H9 (cell line): ENCODE measurements at regions not wholly inside any gene's neighbourhood (a gene's known extent, or its start where the extent isn't known, plus 50 kb on each side); places are given as distances from the start of the nearest gene placed in this dataset.

ENCODE experiments used
- DNase-seq: peaks from one replicate; pipeline ENCODE4 v3.0.0-alpha.2; 2017
- H2AFZ ChIP-seq: one replicate; pipeline ENCODE4 v1.6.1; 2013; ENCODE audit warnings: mild to moderate bottlenecking, low read length, control low read depth, moderate library complexity
- H2AK5ac ChIP-seq: 2 replicates; pipeline ENCODE4 v1.6.1; 2013; ENCODE audit warnings: low read length, control low read depth, mixed read lengths; ENCODE audit not compliant: insufficient read length
- H2BK120ac ChIP-seq: one replicate; pipeline ENCODE4 v1.6.1; 2013; ENCODE audit warnings: low read depth, mild to moderate bottlenecking, low read length, control low read depth, inconsistent platforms; ENCODE audit not compliant: poor library complexity, severe bottlenecking
- H2BK12ac ChIP-seq: 2 replicates; pipeline ENCODE4 v1.6.1; 2013; ENCODE audit warnings: low read length, control low read depth, mixed read lengths, low read depth; ENCODE audit not compliant: insufficient read length
- H2BK15ac ChIP-seq: 2 replicates; pipeline ENCODE4 v1.6.1; 2013; ENCODE audit warnings: low read depth, low read length, control low read depth
- H2BK20ac ChIP-seq: one replicate; pipeline ENCODE4 v1.6.1; 2013; ENCODE audit warnings: low read depth, mild to moderate bottlenecking, low read length, control low read depth, inconsistent platforms; ENCODE audit not compliant: poor library complexity, severe bottlenecking
- H2BK5ac ChIP-seq: 2 replicates; pipeline ENCODE4 v1.6.1; 2013; ENCODE audit warnings: low read length, control low read depth, mixed read lengths; ENCODE audit not compliant: insufficient read length
- H3K14ac ChIP-seq: 2 replicates; pipeline ENCODE4 v1.6.1; 2013; ENCODE audit warnings: low read length, control low read depth; ENCODE audit not compliant: insufficient read depth
- H3K18ac ChIP-seq: 2 replicates; pipeline ENCODE4 v1.6.1; 2013; ENCODE audit warnings: low read depth, mild to moderate bottlenecking, mixed read lengths, low read length, control low read depth; ENCODE audit not compliant: insufficient read length
- H3K23ac ChIP-seq: 2 replicates; pipeline ENCODE4 v1.6.1; 2013; ENCODE audit warnings: low read length, control low read depth, mixed read lengths, low read depth; ENCODE audit not compliant: insufficient read length
- H3K23me2 ChIP-seq: 2 replicates; pipeline ENCODE4 v1.6.1; 2013; ENCODE audit warnings: low read depth, mild to moderate bottlenecking, mixed read lengths, low read length, control low read depth; ENCODE audit not compliant: insufficient read length, poor library complexity, severe bottlenecking
- H3K27ac ChIP-seq: 2 replicates; pipeline ENCODE4 v1.5.1; 2013; ENCODE audit warnings: low read length, control low read depth, mixed read lengths, low read depth; ENCODE audit not compliant: insufficient read length
- H3K27me3 ChIP-seq: 2 replicates; pipeline ENCODE4 v1.6.1; 2013; ENCODE audit warnings: low read length, control low read depth, inconsistent platforms; ENCODE audit not compliant: insufficient read depth
- H3K4ac ChIP-seq: 2 replicates; pipeline ENCODE4 v1.6.1; 2013; ENCODE audit warnings: low read depth, mild to moderate bottlenecking, control low read depth, inconsistent platforms, low read length, moderate library complexity
- H3K4me1 ChIP-seq: 2 replicates; pipeline ENCODE4 v1.6.1; 2013; ENCODE audit warnings: low read length, control low read depth, inconsistent platforms; ENCODE audit not compliant: insufficient read depth
- H3K4me2 ChIP-seq: 2 replicates; pipeline ENCODE4 v1.6.1; 2013; ENCODE audit warnings: low read length, control low read depth, mixed read lengths; ENCODE audit not compliant: insufficient read length, insufficient read depth
- H3K56ac ChIP-seq: 2 replicates; pipeline ENCODE4 v1.6.1; 2013; ENCODE audit warnings: low read depth, mild to moderate bottlenecking, mixed read lengths, low read length, control low read depth; ENCODE audit not compliant: insufficient read length
- H3K79me1 ChIP-seq: 2 replicates; pipeline ENCODE4 v1.6.1; 2013; ENCODE audit warnings: low read depth, mild to moderate bottlenecking, moderate library complexity, low read length, control low read depth, inconsistent platforms; ENCODE audit not compliant: insufficient read depth, poor library complexity, severe bottlenecking
- H3K79me2 ChIP-seq: 2 replicates; pipeline ENCODE4 v1.6.1; 2013; ENCODE audit warnings: low read length, control low read depth, inconsistent platforms; ENCODE audit not compliant: insufficient read depth
- H3K9ac ChIP-seq: 2 replicates; pipeline ENCODE4 v1.6.1; 2013; ENCODE audit warnings: low read length, control low read depth, mixed read lengths; ENCODE audit not compliant: insufficient read length; ENCODE audit errors: extremely low read depth
- H3K9me3 ChIP-seq: one replicate; pipeline ENCODE4 v1.6.1; 2013; ENCODE audit warnings: low read depth, low read length, inconsistent platforms; ENCODE audit not compliant: control insufficient read depth
- H3T11ph ChIP-seq: one replicate; pipeline ENCODE4 v1.6.1; 2013; ENCODE audit warnings: mild to moderate bottlenecking, low read length, control low read depth, inconsistent platforms
- H4K20me1 ChIP-seq: one replicate; pipeline ENCODE4 v1.6.1; 2013; ENCODE audit not compliant: control insufficient read depth, insufficient read length, insufficient read depth
- H4K5ac ChIP-seq: 2 replicates; pipeline ENCODE4 v1.6.1; 2013; ENCODE audit warnings: low read depth, mild to moderate bottlenecking, mixed read lengths, low read length, control low read depth; ENCODE audit not compliant: insufficient read length
- H4K8ac ChIP-seq: replicated peaks from 2 replicates; pipeline ENCODE4 v1.6.1; 2013; ENCODE audit warnings: low read length, control low read depth, mixed read lengths, low read depth; ENCODE audit not compliant: insufficient read length
- H4K91ac ChIP-seq: 2 replicates; pipeline ENCODE4 v1.6.1; 2013; ENCODE audit warnings: low read depth, mild to moderate bottlenecking, moderate library complexity, mixed read lengths, low read length, control low read depth; ENCODE audit not compliant: insufficient read length
- H3K27ac Mint-ChIP-seq, 3 experiments: 2 replicates in 2 of 3; 3 replicates in 1 of 3; pipeline ENCODE4 v1.8.0; 2020 to 2021; ENCODE audit warnings: mixed read lengths in 3 of 3, mild to moderate bottlenecking in 1 of 3, moderate library complexity in 1 of 3
- H3K27me3 Mint-ChIP-seq: 2 replicates; pipeline ENCODE4 v1.8.0; 2021; ENCODE audit warnings: low read depth, mild to moderate bottlenecking, moderate library complexity, mixed read lengths
- H3K36me3 Mint-ChIP-seq, 3 experiments: 2 replicates in 2 of 3; 3 replicates in 1 of 3; pipeline ENCODE4 v1.8.0; 2020 to 2021; ENCODE audit warnings: low read depth in 3 of 3, mixed read lengths in 3 of 3; ENCODE audit not compliant: insufficient read depth in 1 of 3
- H3K4me1 Mint-ChIP-seq, 2 experiments: 2 replicates each; pipeline ENCODE4 v1.8.0; 2020; ENCODE audit warnings: mixed read lengths in 2 of 2
- H3K4me3 Mint-ChIP-seq, 2 experiments: 2 replicates in 1 of 2; 3 replicates in 1 of 2; pipeline ENCODE4 v1.8.0; 2020 to 2021; ENCODE audit warnings: mild to moderate bottlenecking in 2 of 2, mixed read lengths in 2 of 2, moderate library complexity in 1 of 2
- H3K9me3 Mint-ChIP-seq, 2 experiments: 2 replicates in 1 of 2; 3 replicates in 1 of 2; pipeline ENCODE4 v1.8.0; 2020; ENCODE audit warnings: mild to moderate bottlenecking in 2 of 2, mixed read lengths in 2 of 2, moderate library complexity in 1 of 2
- WGBS: extraction: QIAGEN DNeasy Blood & Tissue Kit; methylation state at CpG from one replicate; pipeline ENCODE4 v1.1.7; 2013; ENCODE audit warnings: missing lambda C conversion rate, low lambda C conversion rate, mixed read lengths; ENCODE audit not compliant: insufficient read length; ENCODE audit errors: extremely low coverage; 5-methylcytosine and 5-hydroxymethylcytosine counted together
- TF ChIP-seq, protein P1 (sequence below): fragments of 200-600 bp; sonication (generic); conservative IDR thresholded peaks from 3 replicates; pipeline ENCODE4 v1.8.0; 2021; ENCODE audit warnings: antibody characterized with exemption, mild to moderate bottlenecking

DNA sequence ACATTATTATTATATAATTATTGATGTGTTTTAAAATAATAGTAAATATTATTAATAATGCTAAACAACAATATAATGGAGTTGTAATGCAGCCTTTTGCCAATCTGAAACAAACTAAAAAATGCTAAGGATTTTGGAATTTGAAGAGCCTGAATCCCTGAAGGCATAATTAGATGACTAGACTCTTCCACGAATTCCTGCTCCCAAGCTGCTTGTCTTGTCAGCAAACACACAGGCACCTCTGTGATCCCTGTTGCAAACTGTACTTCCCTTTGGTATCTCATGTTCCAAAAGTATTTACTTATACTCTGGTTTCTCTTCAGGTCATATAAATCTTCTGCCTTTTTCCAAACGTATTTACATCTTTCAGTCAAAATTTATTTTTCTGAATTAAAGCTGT, 1862.4 kb downstream of the OLFM4 start:
- no peak overlapping the region for H3K4me2 ChIP-seq
- no CpG with 5 or more reads among the region's 2 CpGs for WGBS

More for the DNA sequence above, 1862.4 kb downstream of the OLFM4 start:
- Histone ChIP-seq H3K56ac (no peak overlapping the region), H3K27me3 (no peaks in the 10 kb centered on the region), H4K8ac (no peak overlapping the region), H4K5ac (no peak overlapping the region), H2AFZ (no peak overlapping the region), H3K27ac (no peak overlapping the region), H3K4ac (no peak overlapping the region), H4K91ac (no peak overlapping the region), H2BK20ac (no peak overlapping the region), H2AK5ac (no peak overlapping the region), H3K4me1 (no peaks in the 10 kb centered on the region), H3K79me2 (no peaks in the 10 kb centered on the region), H2BK5ac (no peak overlapping the region), H3K14ac (no peak overlapping the region), H3K23me2 (no peaks in the 10 kb centered on the region), H3K79me1 (no peaks in the 10 kb centered on the region), H2BK15ac (no peak overlapping the region), H3T11ph (no peak overlapping the region), H3K9ac (no peak overlapping the region), H4K20me1 (no peaks in the 10 kb centered on the region), H3K9me3 (no peaks in the 10 kb centered on the region), H2BK120ac (no peak overlapping the region), H3K18ac (no peak overlapping the region), H3K23ac (no peak overlapping the region), H2BK12ac (no peak overlapping the region)
- peaks cover 0 to 4% (median 0%) of the 10 kb centered on the region in 3 experiments; a peak in 1 of 7 replicates for H3K36me3 Mint-ChIP-seq
- DNase-seq: no peak
- H3K4me3 Mint-ChIP-seq: no peak overlapping the region
- H3K4me1 Mint-ChIP-seq: peaks cover 5 to 6% of the 10 kb centered on the region in 2 experiments; a peak in 3 of 4 replicates
- H3K27me3 Mint-ChIP-seq: no peaks in the 10 kb centered on the region
- TF ChIP-seq, protein P1, sequence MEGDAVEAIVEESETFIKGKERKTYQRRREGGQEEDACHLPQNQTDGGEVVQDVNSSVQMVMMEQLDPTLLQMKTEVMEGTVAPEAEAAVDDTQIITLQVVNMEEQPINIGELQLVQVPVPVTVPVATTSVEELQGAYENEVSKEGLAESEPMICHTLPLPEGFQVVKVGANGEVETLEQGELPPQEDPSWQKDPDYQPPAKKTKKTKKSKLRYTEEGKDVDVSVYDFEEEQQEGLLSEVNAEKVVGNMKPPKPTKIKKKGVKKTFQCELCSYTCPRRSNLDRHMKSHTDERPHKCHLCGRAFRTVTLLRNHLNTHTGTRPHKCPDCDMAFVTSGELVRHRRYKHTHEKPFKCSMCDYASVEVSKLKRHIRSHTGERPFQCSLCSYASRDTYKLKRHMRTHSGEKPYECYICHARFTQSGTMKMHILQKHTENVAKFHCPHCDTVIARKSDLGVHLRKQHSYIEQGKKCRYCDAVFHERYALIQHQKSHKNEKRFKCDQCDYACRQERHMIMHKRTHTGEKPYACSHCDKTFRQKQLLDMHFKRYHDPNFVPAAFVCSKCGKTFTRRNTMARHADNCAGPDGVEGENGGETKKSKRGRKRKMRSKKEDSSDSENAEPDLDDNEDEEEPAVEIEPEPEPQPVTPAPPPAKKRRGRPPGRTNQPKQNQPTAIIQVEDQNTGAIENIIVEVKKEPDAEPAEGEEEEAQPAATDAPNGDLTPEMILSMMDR: no peak
- peaks cover 0 to 4% of the 10 kb centered on the region in 2 experiments; a peak in 1 of 5 replicates for H3K9me3 Mint-ChIP-seq
- H3K27ac Mint-ChIP-seq: no peak overlapping the region; a peak in 1 of 7 replicates
